PC-9 (cell line): ENCODE measurements at regions not wholly inside any gene's neighbourhood (a gene's known extent, or its start where the extent isn't known, plus 50 kb on each side); places are given as distances from the start of the nearest gene placed in this dataset.

Experiments
- EZH2 ChIP-seq: fragments of 200-600 bp; sonication (generic); IDR thresholded peaks from 2 replicates; pipeline ENCODE4 v1.8.0; 2017; ENCODE audit warnings: antibody characterized with exemption, low read depth
- TF ChIP-seq, protein P1 (sequence below): fragments of 200-600 bp; sonication (generic); conservative IDR thresholded peaks from 2 replicates; pipeline ENCODE4 v1.6.1; 2017; ENCODE audit warnings: mixed run types, antibody characterized with exemption, mild to moderate bottlenecking, moderate library complexity

DNA sequence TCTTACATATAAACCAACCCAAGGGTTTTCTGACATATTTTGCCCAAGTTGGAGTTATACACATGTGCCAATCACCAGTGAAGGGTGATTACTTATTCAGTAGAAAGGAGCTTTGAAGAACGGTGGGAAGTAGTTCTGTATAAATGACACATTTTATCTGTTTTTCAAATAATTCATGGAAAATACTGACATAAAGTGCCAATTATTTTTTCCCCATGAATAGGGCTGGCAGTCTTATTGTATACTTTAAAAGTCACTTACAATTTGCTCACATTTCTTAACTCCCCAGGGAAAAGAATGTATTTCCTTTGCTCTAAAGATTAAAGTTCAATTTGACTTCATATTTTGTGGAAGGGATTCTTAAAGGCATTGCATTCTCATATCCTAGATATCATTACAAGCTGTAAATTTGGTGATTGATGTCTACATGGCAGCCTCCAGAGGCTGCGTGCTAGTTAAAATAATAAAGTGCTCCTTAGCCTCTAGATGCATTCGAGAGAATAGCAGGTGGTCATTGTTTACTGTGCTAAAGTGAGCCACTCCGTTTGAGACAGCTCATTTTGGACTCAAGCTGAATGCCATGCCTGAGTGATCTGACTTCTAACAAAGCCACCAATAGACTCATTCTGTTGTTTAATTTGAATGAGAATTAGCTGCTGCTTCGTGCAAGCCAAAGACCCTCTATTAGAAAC lies 148.8 kb upstream of the NRP1 start:
- TF ChIP-seq, protein P1, sequence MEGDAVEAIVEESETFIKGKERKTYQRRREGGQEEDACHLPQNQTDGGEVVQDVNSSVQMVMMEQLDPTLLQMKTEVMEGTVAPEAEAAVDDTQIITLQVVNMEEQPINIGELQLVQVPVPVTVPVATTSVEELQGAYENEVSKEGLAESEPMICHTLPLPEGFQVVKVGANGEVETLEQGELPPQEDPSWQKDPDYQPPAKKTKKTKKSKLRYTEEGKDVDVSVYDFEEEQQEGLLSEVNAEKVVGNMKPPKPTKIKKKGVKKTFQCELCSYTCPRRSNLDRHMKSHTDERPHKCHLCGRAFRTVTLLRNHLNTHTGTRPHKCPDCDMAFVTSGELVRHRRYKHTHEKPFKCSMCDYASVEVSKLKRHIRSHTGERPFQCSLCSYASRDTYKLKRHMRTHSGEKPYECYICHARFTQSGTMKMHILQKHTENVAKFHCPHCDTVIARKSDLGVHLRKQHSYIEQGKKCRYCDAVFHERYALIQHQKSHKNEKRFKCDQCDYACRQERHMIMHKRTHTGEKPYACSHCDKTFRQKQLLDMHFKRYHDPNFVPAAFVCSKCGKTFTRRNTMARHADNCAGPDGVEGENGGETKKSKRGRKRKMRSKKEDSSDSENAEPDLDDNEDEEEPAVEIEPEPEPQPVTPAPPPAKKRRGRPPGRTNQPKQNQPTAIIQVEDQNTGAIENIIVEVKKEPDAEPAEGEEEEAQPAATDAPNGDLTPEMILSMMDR, result no peak
- TF ChIP-seq EZH2, result no peak
